ENCODE measurements at regions not wholly inside any gene's neighbourhood (a gene's known extent, or its start where the extent isn't known, plus 50 kb on each side); places are given as distances from the start of the nearest gene placed in this dataset.

- no peak for DNase-seq (ENCODE audit: low read depth)
Measured at GRCh38 chr4:95987851-95988250, 148.0 kb downstream of the PDHA2 start.

- no peak for DNase-seq (ENCODE audit: low read depth)
Measured at GRCh38 chr4:95998311-95998710, 158.4 kb downstream of the PDHA2 start.

GRCh38 chr4:96003951-96004740 is 164.3 kb downstream of the PDHA2 start:
- no peak for DNase-seq (ENCODE audit: low read depth)

- DNase-seq (ENCODE audit: low read depth), result no peak
Measured at GRCh38 chr4:96009427-96010119, 169.7 kb downstream of the PDHA2 start.

GRCh38 chr4:96012687-96013086 is 172.8 kb downstream of the PDHA2 start:
- no peak for DNase-seq (ENCODE audit: low read depth)

- DNase-seq (ENCODE audit: low read depth), result no peak
Measured at GRCh38 chr4:96016634-96017299, 176.9 kb downstream of the PDHA2 start.

- DNase-seq (ENCODE audit: low read depth), result no peak
Measured at GRCh38 chr4:96025011-96025410, 185.1 kb downstream of the PDHA2 start.

- no peak for DNase-seq (ENCODE audit: low read depth)
Measured at GRCh38 chr4:96035727-96036126, 195.8 kb downstream of the PDHA2 start.

GRCh38 chr4:96036781-96037180 is 196.9 kb downstream of the PDHA2 start:
- DNase-seq (ENCODE audit: low read depth), result no peak

- DNase-seq (ENCODE audit: low read depth), result no peak
Measured at GRCh38 chr4:96037705-96038104, 197.8 kb downstream of the PDHA2 start.

GRCh38 chr4:96039217-96039616 is 199.3 kb downstream of the PDHA2 start:
- DNase-seq (ENCODE audit: low read depth), result no peak

- DNase-seq (ENCODE audit: low read depth), result no peak
Measured at GRCh38 chr4:96039803-96040436, 200.0 kb downstream of the PDHA2 start.

GRCh38 chr4:96044971-96045370 is 205.1 kb downstream of the PDHA2 start:
- DNase-seq (ENCODE audit: low read depth), result no peak

GRCh38 chr4:96052827-96053226 is 212.9 kb downstream of the PDHA2 start:
- no peak for DNase-seq (ENCODE audit: low read depth)

GRCh38 chr4:96056346-96056934 is 216.5 kb downstream of the PDHA2 start:
- DNase-seq (ENCODE audit: low read depth), result no peak

GRCh38 chr4:96063639-96064038 is 223.7 kb downstream of the PDHA2 start:
- DNase-seq (ENCODE audit: low read depth), result no peak

- no peak for DNase-seq (ENCODE audit: low read depth)
Measured at GRCh38 chr4:96073461-96073860, 233.6 kb downstream of the PDHA2 start.

- DNase-seq (ENCODE audit: low read depth), result no peak
Measured at GRCh38 chr4:96092151-96092705, 252.3 kb downstream of the PDHA2 start.

- no peak for DNase-seq (ENCODE audit: low read depth)
Measured at GRCh38 chr4:96093057-96093456, 253.2 kb downstream of the PDHA2 start.

- DNase-seq (ENCODE audit: low read depth), result no peak
Measured at GRCh38 chr4:96093563-96093962, 253.7 kb downstream of the PDHA2 start.

- no peak for DNase-seq (ENCODE audit: low read depth)
Measured at GRCh38 chr4:96094183-96094582, 254.3 kb downstream of the PDHA2 start.
